ENCODE measurements at regions not wholly inside any gene's neighbourhood (a gene's known extent, or its start where the extent isn't known, plus 50 kb on each side); places are given as distances from the start of the nearest gene placed in this dataset.

DNA sequence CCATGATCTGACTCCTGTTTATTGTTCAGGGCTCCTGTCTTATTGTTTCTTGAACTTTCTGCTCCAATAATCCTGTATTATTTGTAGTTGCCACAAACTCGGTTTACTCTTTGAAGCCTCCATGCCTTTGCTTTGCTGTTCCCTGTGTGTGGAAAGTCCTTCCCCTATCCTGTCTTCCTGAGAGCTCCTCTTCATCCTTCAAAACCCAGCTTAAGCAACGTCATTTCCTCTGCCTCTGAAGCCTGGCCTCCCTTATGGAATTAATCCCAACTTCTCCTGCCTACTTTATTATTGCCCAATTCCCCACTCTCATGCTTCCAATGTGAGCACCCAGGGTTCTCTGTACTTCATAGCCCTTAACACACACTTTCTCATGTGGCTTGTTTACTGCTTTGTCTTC is 766.2 kb downstream of the MED13L start:
- no peak for TF ChIP-seq RAD21 (IDR thresholded peaks at IDR 0.05; ENCODE audit: low read depth)
- TF ChIP-seq, protein P1, sequence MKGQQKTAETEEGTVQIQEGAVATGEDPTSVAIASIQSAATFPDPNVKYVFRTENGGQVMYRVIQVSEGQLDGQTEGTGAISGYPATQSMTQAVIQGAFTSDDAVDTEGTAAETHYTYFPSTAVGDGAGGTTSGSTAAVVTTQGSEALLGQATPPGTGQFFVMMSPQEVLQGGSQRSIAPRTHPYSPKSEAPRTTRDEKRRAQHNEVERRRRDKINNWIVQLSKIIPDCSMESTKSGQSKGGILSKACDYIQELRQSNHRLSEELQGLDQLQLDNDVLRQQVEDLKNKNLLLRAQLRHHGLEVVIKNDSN (IDR thresholded peaks at IDR 0.05) = no peak
- TF ChIP-seq, protein P2, sequence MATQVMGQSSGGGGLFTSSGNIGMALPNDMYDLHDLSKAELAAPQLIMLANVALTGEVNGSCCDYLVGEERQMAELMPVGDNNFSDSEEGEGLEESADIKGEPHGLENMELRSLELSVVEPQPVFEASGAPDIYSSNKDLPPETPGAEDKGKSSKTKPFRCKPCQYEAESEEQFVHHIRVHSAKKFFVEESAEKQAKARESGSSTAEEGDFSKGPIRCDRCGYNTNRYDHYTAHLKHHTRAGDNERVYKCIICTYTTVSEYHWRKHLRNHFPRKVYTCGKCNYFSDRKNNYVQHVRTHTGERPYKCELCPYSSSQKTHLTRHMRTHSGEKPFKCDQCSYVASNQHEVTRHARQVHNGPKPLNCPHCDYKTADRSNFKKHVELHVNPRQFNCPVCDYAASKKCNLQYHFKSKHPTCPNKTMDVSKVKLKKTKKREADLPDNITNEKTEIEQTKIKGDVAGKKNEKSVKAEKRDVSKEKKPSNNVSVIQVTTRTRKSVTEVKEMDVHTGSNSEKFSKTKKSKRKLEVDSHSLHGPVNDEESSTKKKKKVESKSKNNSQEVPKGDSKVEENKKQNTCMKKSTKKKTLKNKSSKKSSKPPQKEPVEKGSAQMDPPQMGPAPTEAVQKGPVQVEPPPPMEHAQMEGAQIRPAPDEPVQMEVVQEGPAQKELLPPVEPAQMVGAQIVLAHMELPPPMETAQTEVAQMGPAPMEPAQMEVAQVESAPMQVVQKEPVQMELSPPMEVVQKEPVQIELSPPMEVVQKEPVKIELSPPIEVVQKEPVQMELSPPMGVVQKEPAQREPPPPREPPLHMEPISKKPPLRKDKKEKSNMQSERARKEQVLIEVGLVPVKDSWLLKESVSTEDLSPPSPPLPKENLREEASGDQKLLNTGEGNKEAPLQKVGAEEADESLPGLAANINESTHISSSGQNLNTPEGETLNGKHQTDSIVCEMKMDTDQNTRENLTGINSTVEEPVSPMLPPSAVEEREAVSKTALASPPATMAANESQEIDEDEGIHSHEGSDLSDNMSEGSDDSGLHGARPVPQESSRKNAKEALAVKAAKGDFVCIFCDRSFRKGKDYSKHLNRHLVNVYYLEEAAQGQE (IDR thresholded peaks at IDR 0.05; ENCODE audit: low read depth) = no peak
- TF ChIP-seq ZBTB7A (IDR thresholded peaks at IDR 0.05; ENCODE audit: low read depth) = no peak
- no peak for TF ChIP-seq EP300 (IDR thresholded peaks at IDR 0.05; ENCODE audit: borderline replicate concordance)
- no peak for TF ChIP-seq YY1 (IDR thresholded peaks at IDR 0.05; ENCODE audit: low read depth)
- TF ChIP-seq NFIC (IDR thresholded peaks at IDR 0.05) = no peak
- TF ChIP-seq CEBPB (IDR thresholded peaks at IDR 0.05) = no peak
- no peak for TF ChIP-seq CREB1 (IDR thresholded peaks at IDR 0.05; ENCODE audit: low read depth)
- no peak for TF ChIP-seq TAF1 (IDR thresholded peaks at IDR 0.05; ENCODE audit: low read depth)
- TF ChIP-seq, protein P3, sequence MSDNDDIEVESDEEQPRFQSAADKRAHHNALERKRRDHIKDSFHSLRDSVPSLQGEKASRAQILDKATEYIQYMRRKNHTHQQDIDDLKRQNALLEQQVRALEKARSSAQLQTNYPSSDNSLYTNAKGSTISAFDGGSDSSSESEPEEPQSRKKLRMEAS (IDR thresholded peaks at IDR 0.05) = no peak
- TF ChIP-seq TEAD4 (IDR thresholded peaks at IDR 0.05) = no peak
- TF ChIP-seq TCF12 (IDR thresholded peaks at IDR 0.05; ENCODE audit: low read depth) = no peak
